CD4-positive, alpha-beta T cell (primary cell): ENCODE measurements at regions not wholly inside any gene's neighbourhood (a gene's known extent, or its start where the extent isn't known, plus 50 kb on each side); places are given as distances from the start of the nearest gene placed in this dataset.

Experiments used
- ATAC-seq: fragments of 200-7000 bp; cut with Tn5 transposase; one replicate; pipeline ENCODE4 v1.10.0; 2022; ENCODE audit warnings: mild to moderate bottlenecking; ENCODE audit not compliant: poor library complexity
- CTCF ChIA-PET: fragments of 350-600 bp; sonication (Branson Sonifier 250); formaldehyde crosslinking; loops from one replicate; lab custom pipeline; 2021; ENCODE audit warnings: antibody characterized with exemption, inconsistent platforms; lab: Charles Lee
- POLR2A ChIA-PET: fragments of 350-600 bp; sonication (Branson Sonifier 250); formaldehyde crosslinking; loops from one replicate; lab custom pipeline; 2021; ENCODE audit warnings: antibody characterized with exemption, inconsistent platforms; lab: Charles Lee
- DNase-seq, 14 experiments: peaks; one replicate each; pipeline ENCODE4 v3.0.0-alpha.2; 2013 to 2020; ENCODE audit warnings: mixed read lengths in 2 of 14
- H3K27ac ChIP-seq, 2 donors: one replicate each; pipeline versions ENCODE4 v1.5.1 to v1.7.0; 2013; ENCODE audit warnings: low read length in 2 of 2, low read depth in 1 of 2, mild to moderate bottlenecking in 1 of 2
- H3K27me3 ChIP-seq, 2 experiments: 1 replicate in 1 of 2; 2 replicates in 1 of 2; pipeline versions ENCODE4 v1.6.1 to v1.7.0; 2013; ENCODE audit warnings: low read length in 2 of 2, control low read depth in 1 of 2, mild to moderate bottlenecking in 1 of 2, moderate library complexity in 1 of 2; ENCODE audit not compliant: insufficient read depth in 2 of 2, control insufficient read depth in 1 of 2
- H3K36me3 ChIP-seq: one replicate; pipeline ENCODE4 v1.6.1; 2013; ENCODE audit warnings: low read length, control low read depth; ENCODE audit not compliant: insufficient read depth
- H3K4me1 ChIP-seq: one replicate; pipeline ENCODE4 v1.6.1; 2013; ENCODE audit warnings: low read length, control low read depth; ENCODE audit not compliant: insufficient read depth
- H3K4me3 ChIP-seq: one replicate; pipeline ENCODE4 v1.5.1; 2013; ENCODE audit warnings: mild to moderate bottlenecking, low read length, moderate library complexity
- H3K9me3 ChIP-seq, 2 experiments: 1 replicate in 1 of 2; 2 replicates in 1 of 2; pipeline versions ENCODE4 v1.6.1 to v1.7.0; 2013; ENCODE audit warnings: low read length in 2 of 2, mild to moderate bottlenecking in 2 of 2, control low read depth in 1 of 2, moderate library complexity in 1 of 2; ENCODE audit not compliant: control insufficient read depth in 1 of 2, insufficient read depth in 1 of 2
- H3K27ac Mint-ChIP-seq: one replicate; pipeline ENCODE4 v1.8.0; 2020; ENCODE audit warnings: mixed read lengths
- H3K27me3 Mint-ChIP-seq: one replicate; pipeline ENCODE4 v1.8.0; 2021; ENCODE audit warnings: mixed read lengths
- H3K36me3 Mint-ChIP-seq: one replicate; pipeline ENCODE4 v1.8.0; 2021; ENCODE audit warnings: low read depth, mixed read lengths
- H3K4me1 Mint-ChIP-seq: one replicate; pipeline ENCODE4 v1.8.0; 2021; ENCODE audit warnings: low read depth, mixed read lengths
- H3K4me3 Mint-ChIP-seq: one replicate; pipeline ENCODE4 v1.8.0; 2020; ENCODE audit warnings: mild to moderate bottlenecking, mixed read lengths
- H3K9me3 Mint-ChIP-seq: one replicate; pipeline ENCODE4 v1.8.0; 2020; ENCODE audit warnings: mixed read lengths
- intact Hi-C, 2 experiments: fragments of 100-400 bp; cut with DNase I in 1 of 2; cut with micrococcal nuclease in 1 of 2; formaldehyde crosslinking; loops; one replicate each; pipeline versions ENCODE4 v1.15.1 to v1.9.0; 2023 to 2025; cut with DNase I, micrococcal nuclease
- TF ChIP-seq, protein P1 (sequence below): fragments of 200-600 bp; IDR thresholded peaks from one replicate; pipeline ENCODE4 v1.8.0; 2022; ENCODE audit warnings: antibody characterized with exemption, mild to moderate bottlenecking

DNA sequence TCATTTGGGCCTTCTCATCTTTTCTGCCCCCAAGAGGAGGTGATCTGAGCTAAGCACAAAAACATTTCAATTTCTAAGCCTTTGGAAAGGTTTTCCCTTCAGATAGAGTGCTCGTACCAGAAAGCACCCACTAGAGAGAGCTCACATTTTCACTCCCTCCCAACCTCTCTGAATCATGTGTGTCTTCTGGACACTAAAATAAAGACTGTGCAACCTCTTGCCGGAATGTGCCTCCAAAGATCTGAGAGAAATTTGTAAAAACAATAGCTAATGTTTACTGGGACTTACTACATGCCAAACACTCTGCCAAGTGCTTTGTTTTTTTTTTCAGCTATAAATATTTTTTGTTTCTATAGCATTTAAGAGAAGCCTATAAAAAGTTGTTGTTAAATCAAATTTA, 120.6 kb upstream of the LNX1 start:
- DNase-seq (no peak), ATAC-seq (no peak)
- Histone ChIP-seq H3K4me3 (no peak overlapping the region), H3K9me3 (no peaks in the 10 kb centered on the region), H3K27me3 (peaks cover 2 to 6% of the 10 kb centered on the region in 2 experiments), H3K27ac (no peak overlapping the region), H3K4me1 (no peaks in the 10 kb centered on the region), H3K36me3 (no peaks in the 10 kb centered on the region)
- TF ChIP-seq, protein P1, sequence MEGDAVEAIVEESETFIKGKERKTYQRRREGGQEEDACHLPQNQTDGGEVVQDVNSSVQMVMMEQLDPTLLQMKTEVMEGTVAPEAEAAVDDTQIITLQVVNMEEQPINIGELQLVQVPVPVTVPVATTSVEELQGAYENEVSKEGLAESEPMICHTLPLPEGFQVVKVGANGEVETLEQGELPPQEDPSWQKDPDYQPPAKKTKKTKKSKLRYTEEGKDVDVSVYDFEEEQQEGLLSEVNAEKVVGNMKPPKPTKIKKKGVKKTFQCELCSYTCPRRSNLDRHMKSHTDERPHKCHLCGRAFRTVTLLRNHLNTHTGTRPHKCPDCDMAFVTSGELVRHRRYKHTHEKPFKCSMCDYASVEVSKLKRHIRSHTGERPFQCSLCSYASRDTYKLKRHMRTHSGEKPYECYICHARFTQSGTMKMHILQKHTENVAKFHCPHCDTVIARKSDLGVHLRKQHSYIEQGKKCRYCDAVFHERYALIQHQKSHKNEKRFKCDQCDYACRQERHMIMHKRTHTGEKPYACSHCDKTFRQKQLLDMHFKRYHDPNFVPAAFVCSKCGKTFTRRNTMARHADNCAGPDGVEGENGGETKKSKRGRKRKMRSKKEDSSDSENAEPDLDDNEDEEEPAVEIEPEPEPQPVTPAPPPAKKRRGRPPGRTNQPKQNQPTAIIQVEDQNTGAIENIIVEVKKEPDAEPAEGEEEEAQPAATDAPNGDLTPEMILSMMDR: no peak
- Mint-ChIP-seq H3K4me3 (no peak overlapping the region), H3K27me3 (peaks cover 26% of the 10 kb centered on the region), H3K27ac (no peak overlapping the region), H3K4me1 (no peaks in the 10 kb centered on the region), H3K9me3 (no peaks in the 10 kb centered on the region), H3K36me3 (no peaks in the 10 kb centered on the region)
- POLR2A ChIA-PET: no interaction called here
- intact Hi-C loops: no loop called here
- CTCF ChIA-PET: no interaction called here

DNA sequence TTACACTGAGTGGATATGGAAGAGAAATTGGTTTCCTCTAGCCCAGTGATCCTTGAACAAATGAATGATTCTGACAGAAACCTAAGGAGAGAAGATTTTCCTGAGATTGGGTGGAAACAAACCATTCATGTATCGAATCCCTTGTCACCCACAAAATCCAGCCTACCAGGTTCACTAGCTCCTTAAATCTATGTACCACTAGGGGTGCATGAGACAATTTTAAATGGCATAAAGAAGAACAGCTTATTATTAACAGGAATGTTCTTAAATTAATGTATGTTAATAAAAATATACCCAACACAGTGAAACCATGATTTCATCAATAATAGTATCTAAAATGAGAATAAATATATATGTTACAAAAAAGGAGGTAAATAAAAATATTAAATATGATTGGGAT, 118.4 kb upstream of the LNX1 start:
- no peak for DNase-seq
- Histone ChIP-seq H3K27ac (no peak overlapping the region), H3K27me3 (peaks cover 0 to 2% of the 10 kb centered on the region in 2 experiments), H3K9me3 (no peaks in the 10 kb centered on the region), H3K4me3 (no peak overlapping the region), H3K36me3 (no peaks in the 10 kb centered on the region), H3K4me1 (no peaks in the 10 kb centered on the region)
- Mint-ChIP-seq H3K4me3 (no peak overlapping the region), H3K9me3 (no peaks in the 10 kb centered on the region), H3K36me3 (no peaks in the 10 kb centered on the region), H3K27ac (no peak overlapping the region), H3K27me3 (peaks cover 26% of the 10 kb centered on the region), H3K4me1 (no peaks in the 10 kb centered on the region)
- POLR2A ChIA-PET: no interaction called here
- CTCF ChIA-PET: no interaction called here
- intact Hi-C loops: no loop called here
- TF ChIP-seq, protein P1: no peak
- ATAC-seq: no peak

DNA sequence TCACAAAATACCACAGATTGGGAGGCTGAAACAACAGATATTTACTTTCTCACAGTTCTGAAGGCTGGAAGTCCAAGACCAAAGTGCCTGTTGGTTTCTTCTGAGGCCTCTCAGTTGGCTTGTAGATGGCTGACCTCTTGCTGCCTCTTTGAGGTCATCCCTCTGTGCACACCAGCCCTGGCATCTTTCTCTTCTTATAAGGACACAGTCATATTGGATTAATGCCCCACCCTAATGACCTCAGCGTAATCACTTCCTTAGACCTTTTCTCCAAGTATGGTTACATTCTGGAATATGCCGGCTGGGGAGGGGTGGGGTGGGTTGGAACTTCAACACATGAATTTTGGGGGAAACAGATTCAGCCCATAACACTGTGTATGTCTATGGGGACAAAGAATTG, 116.2 kb upstream of the LNX1 start:
- intact Hi-C loops: no loop called here
- CTCF ChIA-PET: no interaction called here
- H3K27me3 ChIP-seq: peaks cover 0 to 2% of the 10 kb centered on the region in 2 experiments

More for the DNA sequence above, 116.2 kb upstream of the LNX1 start:
- Histone ChIP-seq H3K36me3 (no peaks in the 10 kb centered on the region), H3K4me1 (peaks cover 7% of the 10 kb centered on the region), H3K4me3 (no peak overlapping the region), H3K27ac (no peak overlapping the region), H3K9me3 (peaks cover 0 to 6% of the 10 kb centered on the region in 2 experiments)
- no peak for DNase-seq
- no peak for ATAC-seq
- Mint-ChIP-seq H3K4me3 (no peak overlapping the region), H3K4me1 (peaks cover 10% of the 10 kb centered on the region), H3K27ac (no peak overlapping the region), H3K27me3 (peaks cover 34% of the 10 kb centered on the region), H3K36me3 (no peaks in the 10 kb centered on the region), H3K9me3 (no peaks in the 10 kb centered on the region)
- POLR2A ChIA-PET: no interaction called here
- TF ChIP-seq, protein P1: no peak
